Germinal center (tissue), 1 donor: ENCODE measurements at regions not wholly inside any gene's neighbourhood (a gene's known extent, or its start where the extent isn't known, plus 50 kb on each side); places are given as distances from the start of the nearest gene placed in this dataset.

Source experiments
- DNase-seq: peaks from one replicate; pipeline ENCODE4 v3.0.0; 2012; ENCODE audit warnings: mixed read lengths, low spot score

- no peak for DNase-seq
These were observed 307.8 kb upstream of the GIMD1 start for GRCh38 chr4:106676173-106676921.

GRCh38 chr4:106671716-106672115 lies 303.1 kb upstream of the GIMD1 start:
- DNase-seq = no peak

- DNase-seq = no peak
These were observed 302.4 kb upstream of the GIMD1 start for GRCh38 chr4:106670976-106671375.

- no peak for DNase-seq
These were observed 290.8 kb upstream of the GIMD1 start for GRCh38 chr4:106659371-106659770.

- no peak for DNase-seq
These were observed 283.5 kb upstream of the GIMD1 start for GRCh38 chr4:106652095-106652494.

- DNase-seq = no peak
These were observed 282.1 kb upstream of the GIMD1 start for GRCh38 chr4:106650701-106651100.

- no peak for DNase-seq
These were observed 278.9 kb upstream of the GIMD1 start for GRCh38 chr4:106647451-106647850.

- DNase-seq = no peak
These were observed 260.7 kb upstream of the GIMD1 start for GRCh38 chr4:106629268-106629625.

- DNase-seq = no peak
These were observed 260.1 kb upstream of the GIMD1 start for GRCh38 chr4:106628586-106629267.

GRCh38 chr4:106627051-106627450 lies 258.5 kb upstream of the GIMD1 start:
- no peak for DNase-seq

GRCh38 chr4:106624671-106625070 lies 256.1 kb upstream of the GIMD1 start:
- no peak for DNase-seq

- DNase-seq = no peak
These were observed 250.4 kb upstream of the GIMD1 start for GRCh38 chr4:106618956-106619355.

GRCh38 chr4:106615961-106616360 lies 247.4 kb upstream of the GIMD1 start:
- no peak for DNase-seq

GRCh38 chr4:106615410-106615945 lies 246.9 kb upstream of the GIMD1 start:
- no peak for DNase-seq

GRCh38 chr4:106614441-106614840 lies 245.9 kb upstream of the GIMD1 start:
- DNase-seq = no peak

- DNase-seq = no peak
These were observed 241.3 kb upstream of the GIMD1 start for GRCh38 chr4:106609917-106610316.

GRCh38 chr4:106607558-106607957 lies 239.0 kb upstream of the GIMD1 start:
- DNase-seq = no peak

GRCh38 chr4:106604319-106605051 lies 235.9 kb upstream of the GIMD1 start:
- no peak for DNase-seq

- DNase-seq = no peak
These were observed 234.9 kb upstream of the GIMD1 start for GRCh38 chr4:106603471-106603870.

GRCh38 chr4:106602711-106603110 lies 234.1 kb upstream of the GIMD1 start:
- DNase-seq = no peak

- no peak for DNase-seq
These were observed 232.9 kb upstream of the GIMD1 start for GRCh38 chr4:106601519-106601918.

GRCh38 chr4:106595906-106596305 lies 227.3 kb upstream of the GIMD1 start:
- DNase-seq = no peak
